HCT116 (cell line): ENCODE measurements at regions not wholly inside any gene's neighbourhood (a gene's known extent, or its start where the extent isn't known, plus 50 kb on each side); places are given as distances from the start of the nearest gene placed in this dataset.

Experiments used
- ATAC-seq: fragments of 200-7000 bp; cut with Tn5 transposase; 2 replicates; pipeline ENCODE4 v1.9.1; 2020; ENCODE audit warnings: mild to moderate bottlenecking, moderate library complexity
- BruUV-seq: library from RNA; stranded (reverse); fragments of 400-500 nt; replicated peaks from 2 replicates; lab custom pipeline; 2021; lab: Mats Ljungman, UMichigan
- CTCF ChIA-PET: fragments of 300-600 bp; sonication (Branson Sonifier 250); formaldehyde crosslinking; loops from one replicate; lab custom pipeline; 2021; ENCODE audit warnings: antibody characterized with exemption; lab: Charles Lee
- POLR2A ChIA-PET: fragments of 300-600, 350-600 bp; sonication (Branson Sonifier 250); formaldehyde crosslinking; loops from one replicate; lab custom pipeline; 2021; ENCODE audit warnings: antibody characterized with exemption; lab: Charles Lee
- RAD21 ChIA-PET, 2 experiments: fragments of 300-600 bp; sonication (Branson Sonifier 250); formaldehyde crosslinking; loops; one replicate each; lab custom pipeline; 2023; ENCODE audit warnings: low total read pairs in 2 of 2; ENCODE audit not compliant: uncharacterized antibody in 2 of 2, unreplicated experiment in 2 of 2, low non-redundant PET in 1 of 2; lab: Charles Lee
- DNase-seq: peaks from one replicate; pipeline ENCODE4 v3.0.0-alpha.2; 2010; ENCODE audit warnings: low read depth, low spot score
- H2AFZ ChIP-seq: fragments of 200-600 bp; shearing (Covaris generic), sonication (generic); 2 replicates; pipeline ENCODE4 v1.6.1; 2017; ENCODE audit warnings: low read depth, mixed run types, mixed read lengths, antibody characterized with exemption, low read length; ENCODE audit not compliant: poor library complexity, severe bottlenecking
- H3K27ac ChIP-seq: 2 replicates; pipeline ENCODE4 v1.5.1; 2012; ENCODE audit warnings: low read depth, low read length
- H3K27me3 ChIP-seq: fragments of 200-600 bp; sonication (generic); 2 replicates; pipeline ENCODE4 v1.6.1; 2016; ENCODE audit warnings: mixed run types, low read length, mixed read lengths; ENCODE audit not compliant: insufficient read depth
- H3K36me3 ChIP-seq, 2 experiments: fragments of 200-500 bp in 1 of 2; fragments of 200-600 bp in 1 of 2; sonication (Bioruptor generic) in 1 of 2; sonication (generic) in 1 of 2; 2 replicates each; pipeline versions ENCODE4 v1.5.1 to v1.6.1; 2014 to 2016; ENCODE audit warnings: low read length in 2 of 2, inconsistent platforms in 1 of 2, mixed read lengths in 1 of 2, mixed run types in 1 of 2; ENCODE audit not compliant: insufficient read depth in 2 of 2, control insufficient read depth in 1 of 2
- H3K4me1 ChIP-seq, 2 experiments: fragments of 200-600 bp in 1 of 2; sonication (generic) in 1 of 2; 2 replicates each; pipeline versions ENCODE4 v1.5.1 to v1.6.1; 2012 to 2017; ENCODE audit warnings: low read length in 2 of 2, inconsistent platforms in 1 of 2, mild to moderate bottlenecking in 1 of 2, mixed read lengths in 1 of 2, mixed run types in 1 of 2, moderate library complexity in 1 of 2; ENCODE audit not compliant: insufficient read depth in 2 of 2, control insufficient read depth in 1 of 2
- H3K4me2 ChIP-seq: fragments of 200-600 bp; sonication (generic); 2 replicates; pipeline ENCODE4 v1.6.1; 2017; ENCODE audit warnings: mixed run types, low read length, mixed read lengths
- H3K4me3 ChIP-seq, 2 experiments: fragments of 200-600 bp in 1 of 2; sonication (generic) in 1 of 2; replicated peaks in 1 of 2; 2 replicates each; pipeline ENCODE4 v1.5.1; 2011 to 2016; ENCODE audit warnings: low read length in 2 of 2, control low read depth in 1 of 2, low read depth in 1 of 2, mild to moderate bottlenecking in 1 of 2, mixed read lengths in 1 of 2, mixed run types in 1 of 2
- H3K79me2 ChIP-seq: fragments of 200-600 bp; sonication (generic); 2 replicates; pipeline ENCODE4 v1.6.1; 2017; ENCODE audit warnings: mild to moderate bottlenecking, mixed run types, low read length, moderate library complexity, mixed read lengths; ENCODE audit not compliant: insufficient read depth
- H3K9ac ChIP-seq: fragments of 200-600 bp; sonication (generic); 2 replicates; pipeline ENCODE4 v1.6.1; 2016; ENCODE audit warnings: low read length, mixed read lengths
- H3K9me2 ChIP-seq: fragments of 200-600 bp; sonication (generic), shearing (Covaris generic); 2 replicates; pipeline ENCODE4 v1.6.1; 2017; ENCODE audit warnings: mixed run types, mild to moderate bottlenecking, moderate library complexity; ENCODE audit not compliant: insufficient read depth
- H3K9me3 ChIP-seq, 2 experiments: fragments of 200-500 bp in 1 of 2; fragments of 200-600 bp in 1 of 2; sonication (Bioruptor generic) in 1 of 2; sonication (generic) in 1 of 2; 2 replicates each; pipeline ENCODE4 v1.6.1; 2014 to 2017; ENCODE audit warnings: low read length in 2 of 2, mixed read lengths in 2 of 2, inconsistent platforms in 1 of 2, low read depth in 1 of 2, mild to moderate bottlenecking in 1 of 2, mixed run types in 1 of 2, moderate library complexity in 1 of 2; ENCODE audit not compliant: control insufficient read depth in 1 of 2, insufficient read depth in 1 of 2
- H4K20me1 ChIP-seq: fragments of 200-600 bp; sonication (generic), shearing (Covaris generic); 2 replicates; pipeline ENCODE4 v1.6.1; 2017; ENCODE audit warnings: mixed run types, mild to moderate bottlenecking, moderate library complexity; ENCODE audit not compliant: insufficient read depth
- CEBPB ChIP-seq: IDR thresholded peaks from 2 replicates; pipeline ENCODE4 v1.6.1; 2012; ENCODE audit warnings: low read depth
- EGR1 ChIP-seq: IDR thresholded peaks from 2 replicates; pipeline ENCODE4 v1.6.1; 2012; ENCODE audit warnings: low read depth
- ELF1 ChIP-seq: IDR thresholded peaks from 2 replicates; pipeline ENCODE4 v1.6.1; 2012; ENCODE audit warnings: low read depth, borderline replicate concordance
- EZH2 ChIP-seq: fragments of 200-600 bp; sonication (generic); IDR thresholded peaks from 2 replicates; pipeline ENCODE4 v1.6.1; 2017; ENCODE audit warnings: antibody characterized with exemption, mixed run types
- EZH2phosphoT487 ChIP-seq: fragments of 200-600 bp; IDR thresholded peaks from 2 replicates; pipeline ENCODE4 v1.6.1; 2018; ENCODE audit warnings: antibody characterized with exemption, borderline replicate concordance
- FOSL1 ChIP-seq: IDR thresholded peaks from 2 replicates; pipeline ENCODE4 v1.6.1; 2012; ENCODE audit warnings: low read depth
- JUND ChIP-seq: IDR thresholded peaks from 2 replicates; pipeline ENCODE4 v1.6.1; 2012
- POLR2AphosphoS5 ChIP-seq: IDR thresholded peaks from 2 replicates; pipeline ENCODE4 v1.6.1; 2011; ENCODE audit warnings: mild to moderate bottlenecking, low read depth, low read length, moderate library complexity
- SIN3A ChIP-seq: IDR thresholded peaks from 2 replicates; pipeline ENCODE4 v1.6.1; 2012; ENCODE audit warnings: low read depth
- SP1 ChIP-seq: IDR thresholded peaks from 2 replicates; pipeline ENCODE4 v1.6.1; 2012; ENCODE audit warnings: low read depth
- SRF ChIP-seq: IDR thresholded peaks from 2 replicates; pipeline ENCODE4 v1.6.1; 2012; ENCODE audit warnings: low read depth
- TCF7L2 ChIP-seq: IDR thresholded peaks from 2 replicates; pipeline ENCODE4 v1.7.0; 2011; ENCODE audit warnings: borderline replicate concordance, inconsistent platforms; ENCODE audit not compliant: insufficient read depth, insufficient read length; ENCODE audit errors: extremely low read depth
- YY1 ChIP-seq: IDR thresholded peaks from 2 replicates; pipeline ENCODE4 v1.6.1; 2011; ENCODE audit warnings: low read length, low read depth, moderate library complexity, mild to moderate bottlenecking; ENCODE audit not compliant: insufficient replicate concordance; ENCODE audit errors: extremely low read depth
- ZFX ChIP-seq: fragments of 450-650 bp; IDR thresholded peaks from 2 replicates; pipeline ENCODE4 v1.6.1; 2017
- ZNF274 ChIP-seq: fragments of 200-500 bp; sonication (Bioruptor generic); IDR thresholded peaks from 2 replicates; pipeline ENCODE4 v1.6.1; 2014; ENCODE audit warnings: mild to moderate bottlenecking, low read depth, low read length, inconsistent platforms
- intact Hi-C: fragments of 100-400 bp; cut with micrococcal nuclease; formaldehyde crosslinking; loops from 2 replicates; pipeline ENCODE4 v1.10.0; 2022

- intact Hi-C loops, result no loop called here
- BruUV-seq, result no TSS peak
- ChIA-PET CTCF (no interaction called here), POLR2A (no interaction called here), RAD21 (no interaction called here)
- Histone ChIP-seq H4K20me1 (no peaks in the 10 kb centered on the region), H3K9me3 (no peaks in the 10 kb centered on the region; a peak in 1 of 4 replicates), H3K9ac (no peak overlapping the region), H3K27me3 (no peaks in the 10 kb centered on the region), H3K9me2 (no peaks in the 10 kb centered on the region), H3K4me3 (no peak overlapping the region), H3K4me1 (peaks cover 0 to 2% of the 10 kb centered on the region in 2 experiments; a peak in 1 of 4 replicates), H3K36me3 (no peaks in the 10 kb centered on the region), H3K79me2 (no peaks in the 10 kb centered on the region), H3K27ac (no peak overlapping the region), H3K4me2 (no peak overlapping the region), H2AFZ (no peak overlapping the region)
- ATAC-seq, result no peak
- no peak for DNase-seq
- TF ChIP-seq JUND (no peak), ZFX (no peak), ZNF274 (no peak), FOSL1 (no peak), EZH2 (no peak), EGR1 (no peak), TCF7L2 (no peak), ELF1 (no peak)
Measured at GRCh38 chr12:124706363-124706762, 139.0 kb upstream of the NCOR2 start.

GRCh38 chr12:124705545-124706138 lies 138.2 kb upstream of the NCOR2 start:
- Histone ChIP-seq H3K4me1 (peaks cover 0 to 6% of the 10 kb centered on the region in 2 experiments; a peak in 1 of 4 replicates), H3K27me3 (no peaks in the 10 kb centered on the region), H3K36me3 (no peaks in the 10 kb centered on the region), H3K9me2 (no peaks in the 10 kb centered on the region), H3K9me3 (no peaks in the 10 kb centered on the region; a peak in 1 of 4 replicates), H2AFZ (no peak overlapping the region), H3K9ac (no peak overlapping the region), H3K4me2 (no peak overlapping the region), H3K79me2 (no peaks in the 10 kb centered on the region), H3K27ac (no peak overlapping the region), H3K4me3 (no peak overlapping the region), H4K20me1 (no peaks in the 10 kb centered on the region)
- intact Hi-C loops, result no loop called here
- BruUV-seq, result no TSS peak
- CTCF ChIA-PET, result no interaction called here
- RAD21 ChIA-PET, result no interaction called here
- ATAC-seq, result no peak
- TF ChIP-seq EZH2phosphoT487 (no peak), YY1 (no peak), EZH2 (no peak), SRF (no peak), EGR1 (no peak), TCF7L2 (no peak), CEBPB (no peak), SP1 (no peak), POLR2AphosphoS5 (no peak), SIN3A (no peak)
- DNase-seq, result no peak
- POLR2A ChIA-PET, result interaction anchor here (0.7 kb wide), 1 partner anchor 733 kb away, joined by 3 read pairs; the partner anchor contains the start of gene CCDC92
